IMR-90 (cell line): ENCODE measurements at regions not wholly inside any gene's neighbourhood (a gene's known extent, or its start where the extent isn't known, plus 50 kb on each side); places are given as distances from the start of the nearest gene placed in this dataset.

Source experiments
- ATAC-seq: fragments of 200-7000 bp; cut with Tn5 transposase; 2 replicates; pipeline ENCODE4 v1.9.1; 2020; ENCODE audit warnings: low read depth, mild to moderate bottlenecking, moderate library complexity
- BruUV-seq: library from RNA; stranded (reverse); fragments of 400-500 nt; replicated peaks from 2 replicates; lab custom pipeline; 2021; lab: Mats Ljungman, UMichigan
- CTCF ChIA-PET: fragments of 300-600 bp; formaldehyde crosslinking; extraction: SDS; loops from one replicate; lab custom pipeline; 2021; ENCODE audit warnings: antibody characterized with exemption; lab: Yijun Ruan, JAX
- POLR2A ChIA-PET: fragments of 300-600 bp; sonication (Branson Sonifier 250); formaldehyde crosslinking; loops from one replicate; lab custom pipeline; 2022; ENCODE audit warnings: antibody characterized with exemption; ENCODE audit not compliant: unreplicated experiment; lab: Charles Lee
- DNase-seq: peaks from one replicate; pipeline ENCODE4 v3.0.0; 2013
- H2AFZ ChIP-seq: replicated peaks from 2 replicates; pipeline ENCODE3; 2013; ENCODE audit warnings: low read length, mild to moderate bottlenecking; ENCODE audit not compliant: poor library complexity
- H2AK5ac ChIP-seq: 2 replicates; pipeline ENCODE4 v1.6.1; 2013; ENCODE audit warnings: low read depth, low read length, inconsistent platforms
- H2AK9ac ChIP-seq: replicated peaks from 2 replicates; pipeline ENCODE3; 2013; ENCODE audit warnings: mild to moderate bottlenecking, low read depth, low read length, moderate library complexity; ENCODE audit not compliant: poor library complexity
- H2BK120ac ChIP-seq: 2 replicates; pipeline ENCODE4 v1.6.1; 2013; ENCODE audit warnings: low read depth, low read length, inconsistent platforms
- H2BK15ac ChIP-seq: 3 replicates; pipeline ENCODE4 v1.6.1; 2013; ENCODE audit warnings: low read depth, low read length, inconsistent platforms
- H2BK20ac ChIP-seq: 2 replicates; pipeline ENCODE4 v1.6.1; 2013; ENCODE audit warnings: low read depth, mild to moderate bottlenecking, inconsistent platforms, low read length, moderate library complexity
- H2BK5ac ChIP-seq: 2 replicates; pipeline ENCODE4 v1.6.1; 2013; ENCODE audit warnings: mild to moderate bottlenecking, low read depth, low read length, inconsistent platforms; ENCODE audit not compliant: poor library complexity, severe bottlenecking
- H3K14ac ChIP-seq: replicated peaks from 2 replicates; pipeline ENCODE4 v1.6.1; 2013; ENCODE audit warnings: low read depth, low read length, inconsistent platforms
- H3K18ac ChIP-seq: 2 replicates; pipeline ENCODE4 v1.6.1; 2013; ENCODE audit warnings: low read depth, low read length, control low read depth
- H3K23ac ChIP-seq: 2 replicates; pipeline ENCODE4 v1.6.1; 2013; ENCODE audit warnings: low read depth, low read length, inconsistent platforms
- H3K27ac ChIP-seq: 2 replicates; pipeline ENCODE4 v1.5.1; 2013; ENCODE audit warnings: mild to moderate bottlenecking, control low read depth, low read length; ENCODE audit not compliant: insufficient read depth
- H3K27me3 ChIP-seq: 2 replicates; pipeline ENCODE4 v1.6.1; 2013; ENCODE audit warnings: low read length; ENCODE audit not compliant: control insufficient read depth, insufficient read depth
- H3K36me3 ChIP-seq: 2 replicates; pipeline ENCODE4 v1.6.1; 2013; ENCODE audit warnings: low read length, mixed read lengths; ENCODE audit not compliant: control insufficient read depth, insufficient read depth
- H3K4ac ChIP-seq: 2 replicates; pipeline ENCODE4 v1.6.1; 2013; ENCODE audit warnings: low read depth, low read length, inconsistent platforms
- H3K4me1 ChIP-seq: 2 replicates; pipeline ENCODE4 v1.6.1; 2013; ENCODE audit warnings: low read length, mixed read lengths; ENCODE audit not compliant: control insufficient read depth, insufficient read depth
- H3K4me2 ChIP-seq: 2 replicates; pipeline ENCODE4 v1.6.1; 2013; ENCODE audit warnings: low read depth, mild to moderate bottlenecking, control low read depth, low read length, moderate library complexity
- H3K4me3 ChIP-seq: 2 replicates; pipeline ENCODE4 v1.5.1; 2013; ENCODE audit warnings: low read depth, mild to moderate bottlenecking, control low read depth, low read length, moderate library complexity; ENCODE audit not compliant: insufficient read depth
- H3K56ac ChIP-seq: 2 replicates; pipeline ENCODE4 v1.6.1; 2013; ENCODE audit warnings: low read length, inconsistent platforms; ENCODE audit not compliant: insufficient read depth; ENCODE audit errors: extremely low read depth
- H3K79me1 ChIP-seq, 2 experiments: 2 replicates each; pipeline ENCODE4 v1.6.1; 2013; ENCODE audit warnings: low read length in 2 of 2, inconsistent platforms in 1 of 2, low read depth in 1 of 2
- H3K9ac ChIP-seq: 2 replicates; pipeline ENCODE4 v1.6.1; 2013; ENCODE audit warnings: low read depth, low read length, control low read depth
- H3K9me1 ChIP-seq: 2 replicates; pipeline ENCODE4 v1.6.1; 2013; ENCODE audit warnings: low read length, inconsistent platforms; ENCODE audit not compliant: insufficient read depth
- H3K9me3 ChIP-seq: 2 replicates; pipeline ENCODE4 v1.6.1; 2013; ENCODE audit warnings: low read length; ENCODE audit not compliant: control insufficient read depth, insufficient read depth
- H4K20me1 ChIP-seq: 2 replicates; pipeline ENCODE4 v1.6.1; 2013; ENCODE audit warnings: low read length, inconsistent platforms; ENCODE audit not compliant: insufficient read depth
- H4K5ac ChIP-seq: 2 replicates; pipeline ENCODE4 v1.6.1; 2013; ENCODE audit warnings: mild to moderate bottlenecking, low read depth, low read length, control low read depth
- H4K8ac ChIP-seq, 2 experiments: 2 replicates each; pipeline ENCODE4 v1.6.1; 2013; ENCODE audit warnings: low read depth in 2 of 2, low read length in 2 of 2, control low read depth in 1 of 2, inconsistent platforms in 1 of 2
- H4K91ac ChIP-seq: 2 replicates; pipeline ENCODE4 v1.6.1; 2013; ENCODE audit warnings: low read depth, low read length, inconsistent platforms; ENCODE audit not compliant: insufficient read depth
- BHLHE40 ChIP-seq: fragments of 150-350 bp; IDR thresholded peaks from 2 replicates; pipeline ENCODE4 v1.6.1; 2016; ENCODE audit warnings: mild to moderate bottlenecking, low read depth, low read length
- CHD1 ChIP-seq: IDR thresholded peaks from 2 replicates; pipeline ENCODE4 v1.6.1; 2012; ENCODE audit warnings: low read depth, low read length, improper control_type of control experiment
- FOS ChIP-seq: fragments of 150-350 bp; IDR thresholded peaks from 2 replicates; pipeline ENCODE4 v1.6.1; 2016; ENCODE audit warnings: low read depth, low read length
- MXI1 ChIP-seq: IDR thresholded peaks from 2 replicates; pipeline ENCODE4 v1.6.1; 2012; ENCODE audit warnings: low read depth, mild to moderate bottlenecking, low read length, moderate library complexity, borderline replicate concordance
- NFE2L2 ChIP-seq: fragments of 150-350 bp; IDR thresholded peaks from 2 replicates; pipeline ENCODE4 v1.6.1; 2016; ENCODE audit warnings: low read depth, mild to moderate bottlenecking, low read length
- POLR2A ChIP-seq: IDR thresholded peaks from 2 replicates; pipeline ENCODE4 v1.6.1; 2012; ENCODE audit warnings: mild to moderate bottlenecking, low read depth, low read length
- RAD21 ChIP-seq: IDR thresholded peaks from 2 replicates; pipeline ENCODE4 v1.6.1; 2012; ENCODE audit warnings: low read length, improper control_type of control experiment
- RCOR1 ChIP-seq: IDR thresholded peaks from 2 replicates; pipeline ENCODE4 v1.6.1; 2012; ENCODE audit warnings: mild to moderate bottlenecking, low read length, improper control_type of control experiment; ENCODE audit not compliant: insufficient replicate concordance
- WGBS, 2 experiments: methylation state at CpG; one replicate each; pipeline versions ENCODE4 v1.1.5 to v1.1.7; 2013; ENCODE audit warnings: missing lambda C conversion rate in 2 of 2; ENCODE audit not compliant: insufficient read length in 1 of 2; ENCODE audit errors: extremely low coverage in 2 of 2; 5-methylcytosine and 5-hydroxymethylcytosine counted together
- dilution Hi-C: fragments of 300-500 bp; cut with HindIII; formaldehyde crosslinking; loops from one replicate; pipeline ENCODE4 v1.14.3; 2018; ENCODE audit warnings: low sequenced_read_pairs; ENCODE audit not compliant: unreplicated experiment
- in situ Hi-C: fragments of 300-500 bp; cut with MboI; formaldehyde crosslinking; loops from 3 replicates; pipeline ENCODE4 v1.14.3; 2019; ENCODE audit warnings: low sequenced_read_pairs, inconsistent platforms, mixed read lengths
- intact Hi-C: fragments of 100-400 bp; cut with micrococcal nuclease; formaldehyde crosslinking; loops from 2 replicates; pipeline ENCODE4 v1.10.0; 2022
- TF ChIP-seq, protein P1 (sequence below): conservative IDR thresholded peaks from 2 replicates; pipeline ENCODE4 v1.5.1; 2012; ENCODE audit warnings: mild to moderate bottlenecking, low read depth, low read length, improper control_type of control experiment

- in situ Hi-C loops (no loop called here), dilution Hi-C loops (no loop called here), intact Hi-C loops (loop anchor here (5.0 kb wide), 1 partner anchor 85 kb away; the partner anchor contains the start of gene CPEB2)
- Histone ChIP-seq H4K8ac (peak overlapping the region in 1 of 2 experiments; percentile 38; a peak in 1 of 4 replicates), H2AFZ (peak overlapping the region; percentile 11), H3K9me3 (no peaks in the 10 kb centered on the region), H3K4me1 (peaks cover 5% of the 10 kb centered on the region), H2BK15ac (no peak overlapping the region; the same call in 2 of the 3 replicates), H2BK120ac (peak overlapping the region; percentile 73), H4K91ac (no peak overlapping the region), H3K4me2 (no peak overlapping the region; the same call in 1 of the 2 replicates), H3K9me1 (peaks cover 8% of the 10 kb centered on the region; the same call in 1 of the 2 replicates), H3K27ac (no peak overlapping the region), H4K20me1 (no peaks in the 10 kb centered on the region), H3K9ac (no peak overlapping the region), H4K5ac (no peak overlapping the region), H3K14ac (no peak overlapping the region), H3K23ac (no peak overlapping the region), H3K18ac (peak overlapping the region; percentile 18; the same call in 1 of the 2 replicates), H2BK5ac (no peak overlapping the region), H2BK20ac (peak overlapping the region; percentile 32; the same call in 1 of the 2 replicates), H3K56ac (no peak overlapping the region), H3K4ac (peak overlapping the region; percentile 47), H3K4me3 (no peak overlapping the region), H2AK5ac (peak overlapping the region; percentile 31; the same call in 1 of the 2 replicates), H3K27me3 (no peaks in the 10 kb centered on the region; the same call in 1 of the 2 replicates), H3K36me3 (no peaks in the 10 kb centered on the region), H2AK9ac (peak overlapping the region; percentile 11), H3K79me1 (no peaks in the 10 kb centered on the region)
- DNase-seq (no peak), ATAC-seq (no peak)
- TF ChIP-seq NFE2L2: no peak
- TF ChIP-seq RAD21: no peak
- TF ChIP-seq CHD1: no peak
- no peak for TF ChIP-seq RCOR1
- no peak for TF ChIP-seq MXI1
- no peak for TF ChIP-seq POLR2A
- no peak for TF ChIP-seq FOS
- no peak for TF ChIP-seq BHLHE40
- TF ChIP-seq, protein P1, sequence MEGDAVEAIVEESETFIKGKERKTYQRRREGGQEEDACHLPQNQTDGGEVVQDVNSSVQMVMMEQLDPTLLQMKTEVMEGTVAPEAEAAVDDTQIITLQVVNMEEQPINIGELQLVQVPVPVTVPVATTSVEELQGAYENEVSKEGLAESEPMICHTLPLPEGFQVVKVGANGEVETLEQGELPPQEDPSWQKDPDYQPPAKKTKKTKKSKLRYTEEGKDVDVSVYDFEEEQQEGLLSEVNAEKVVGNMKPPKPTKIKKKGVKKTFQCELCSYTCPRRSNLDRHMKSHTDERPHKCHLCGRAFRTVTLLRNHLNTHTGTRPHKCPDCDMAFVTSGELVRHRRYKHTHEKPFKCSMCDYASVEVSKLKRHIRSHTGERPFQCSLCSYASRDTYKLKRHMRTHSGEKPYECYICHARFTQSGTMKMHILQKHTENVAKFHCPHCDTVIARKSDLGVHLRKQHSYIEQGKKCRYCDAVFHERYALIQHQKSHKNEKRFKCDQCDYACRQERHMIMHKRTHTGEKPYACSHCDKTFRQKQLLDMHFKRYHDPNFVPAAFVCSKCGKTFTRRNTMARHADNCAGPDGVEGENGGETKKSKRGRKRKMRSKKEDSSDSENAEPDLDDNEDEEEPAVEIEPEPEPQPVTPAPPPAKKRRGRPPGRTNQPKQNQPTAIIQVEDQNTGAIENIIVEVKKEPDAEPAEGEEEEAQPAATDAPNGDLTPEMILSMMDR: no peak
- BruUV-seq: no TSS peak
- CTCF ChIA-PET: no interaction called here
- no CpG with 5 or more reads among the region's 1 CpG for WGBS, 2 experiments
- POLR2A ChIA-PET: no interaction called here
These were observed 85.0 kb upstream of the CPEB2 start for GRCh38 chr4:14917298-14917633.
